CD4-positive, alpha-beta T cell treated with Interferon gamma for 1 hour (primary cell): ENCODE measurements at regions not wholly inside any gene's neighbourhood (a gene's known extent, or its start where the extent isn't known, plus 50 kb on each side); places are given as distances from the start of the nearest gene placed in this dataset.

ENCODE experiments used
- DNase-seq: peaks from one replicate; pipeline ENCODE4 v3.0.0-alpha.2; 2020

DNA sequence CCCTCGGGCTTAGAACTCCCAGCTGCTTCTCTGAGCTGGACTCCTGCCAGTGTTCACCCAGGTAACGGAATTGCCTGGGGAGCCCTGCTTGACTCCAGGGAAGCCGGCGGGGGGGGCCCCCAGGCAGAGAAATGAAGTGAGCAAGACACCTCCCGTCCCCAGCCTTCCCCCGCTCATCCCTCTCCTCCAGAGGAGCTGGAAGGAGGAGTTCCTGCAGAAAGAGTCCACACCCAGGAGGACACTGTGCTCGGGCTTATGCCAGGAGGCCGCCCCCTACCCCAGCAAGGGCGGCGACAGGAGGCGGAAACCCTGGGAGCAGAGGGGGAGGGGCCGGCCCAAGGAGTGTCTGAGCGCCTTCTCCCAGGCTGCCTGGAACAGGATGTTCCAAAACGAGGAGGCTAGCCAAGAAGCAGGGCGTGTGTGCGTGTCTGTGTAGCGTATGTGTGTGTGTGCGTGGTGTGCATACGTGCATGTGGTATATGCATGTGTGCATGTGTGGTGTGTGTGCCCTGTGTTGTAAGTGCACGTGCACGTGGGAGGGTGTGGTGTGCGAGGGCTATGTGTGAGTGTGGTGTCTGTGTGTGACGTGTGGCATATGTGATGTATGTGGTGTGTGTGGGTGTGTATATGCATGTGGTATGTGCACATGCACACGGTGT is 511.3 kb downstream of the SHQ1 start:
- no peak for DNase-seq

DNA sequence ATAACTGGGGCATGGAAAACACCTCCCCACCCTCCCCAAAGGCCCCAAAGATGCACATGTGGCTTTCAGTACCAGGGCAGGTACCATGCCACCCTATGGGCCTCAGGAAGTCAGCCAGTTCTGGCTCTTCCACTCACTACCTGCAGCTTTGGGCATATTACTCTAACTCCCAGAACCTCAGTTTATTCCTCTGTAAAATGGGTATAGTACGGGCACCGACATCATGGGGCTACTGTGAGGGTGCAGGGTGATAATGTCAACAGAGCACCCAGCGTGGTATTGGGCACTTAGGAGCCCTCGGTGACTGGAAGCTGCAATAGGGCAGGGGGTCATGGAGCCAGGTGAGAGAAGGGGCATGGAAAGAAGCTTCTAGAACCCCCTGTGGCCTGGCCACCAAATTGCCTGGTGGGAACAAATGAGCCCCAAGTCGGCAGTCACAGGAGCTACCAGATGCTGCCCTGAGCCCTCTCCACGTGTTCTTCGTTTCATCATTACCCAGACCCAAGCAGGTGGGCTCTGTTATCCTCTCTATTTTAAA is 512.1 kb downstream of the SHQ1 start:
- DNase-seq = no peak

GRCh38 chr3:72335458-72336095 is 512.7 kb downstream of the SHQ1 start:
- no peak for DNase-seq

DNA sequence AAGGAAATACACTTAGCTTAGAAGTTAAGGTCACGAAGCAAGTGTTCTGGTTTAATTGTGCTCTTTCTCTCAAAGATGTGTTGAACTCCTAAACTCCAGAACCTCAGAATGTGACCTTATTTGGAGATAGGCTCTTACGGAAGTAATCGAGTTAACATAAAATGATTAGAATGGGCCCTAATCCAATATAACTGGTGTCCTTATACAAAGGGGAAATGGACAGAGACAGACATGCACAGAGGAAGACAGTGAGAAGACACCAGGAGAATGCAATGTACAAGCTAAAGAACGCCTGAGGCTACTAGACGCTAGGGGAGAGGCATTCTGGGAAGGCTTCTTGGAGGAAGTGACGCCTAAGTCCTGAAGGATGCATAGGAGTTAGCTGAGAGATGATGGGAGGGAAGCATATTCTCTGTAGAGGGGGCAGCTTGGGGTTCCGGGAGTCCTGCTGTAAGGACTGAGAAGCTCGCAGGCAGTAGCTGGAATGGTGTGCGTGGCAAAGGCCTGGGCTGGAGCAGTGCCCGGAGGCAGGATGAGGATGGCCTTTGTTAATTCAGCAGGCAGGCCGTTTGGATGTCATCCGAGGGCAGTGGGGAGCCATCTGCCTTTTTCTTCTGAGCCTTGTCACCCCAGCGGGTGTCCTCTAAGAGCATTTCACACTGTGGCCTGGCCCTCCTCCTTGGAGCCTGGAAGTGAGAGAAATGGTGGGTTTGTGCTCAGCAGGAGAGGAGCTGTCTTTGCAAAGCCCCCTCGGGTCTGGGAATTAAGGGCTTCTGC is 513.4 kb downstream of the SHQ1 start:
- DNase-seq = no peak

- no peak for DNase-seq
Measured at GRCh38 chr3:72332689-72333088, 515.6 kb downstream of the SHQ1 start.

GRCh38 chr3:72332036-72332435 is 516.2 kb downstream of the SHQ1 start:
- DNase-seq = no peak

DNA sequence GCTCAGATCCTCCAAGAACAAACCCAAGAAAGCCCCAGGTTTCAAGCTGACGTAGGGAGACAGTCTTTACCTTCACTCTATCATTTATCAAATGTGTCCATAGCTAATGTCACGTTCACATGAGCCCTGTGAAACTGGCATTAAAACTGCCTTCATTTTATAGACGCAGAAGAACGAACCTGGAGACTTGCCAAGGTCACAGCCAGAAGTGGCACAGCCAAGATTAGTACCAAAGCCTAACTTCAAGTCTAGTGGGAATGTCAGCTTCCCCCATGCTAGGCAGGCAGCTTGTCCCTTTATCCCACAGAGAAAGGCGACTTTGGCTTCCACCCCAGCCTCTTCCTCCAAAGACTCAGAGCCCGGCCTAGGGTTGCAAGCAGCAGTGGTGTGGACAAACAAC is 517.2 kb downstream of the SHQ1 start:
- DNase-seq = no peak

GRCh38 chr3:72329354-72329753 is 518.9 kb downstream of the SHQ1 start:
- no peak for DNase-seq

GRCh38 chr3:72328755-72329277 is 519.4 kb downstream of the SHQ1 start:
- no peak for DNase-seq

- DNase-seq = no peak
Measured at GRCh38 chr3:72327008-72327407, 521.2 kb downstream of the SHQ1 start.

GRCh38 chr3:72324253-72324811 is 523.9 kb downstream of the SHQ1 start:
- DNase-seq = no peak

- no peak for DNase-seq
Measured at GRCh38 chr3:72323773-72324172, 524.5 kb downstream of the SHQ1 start.

DNA sequence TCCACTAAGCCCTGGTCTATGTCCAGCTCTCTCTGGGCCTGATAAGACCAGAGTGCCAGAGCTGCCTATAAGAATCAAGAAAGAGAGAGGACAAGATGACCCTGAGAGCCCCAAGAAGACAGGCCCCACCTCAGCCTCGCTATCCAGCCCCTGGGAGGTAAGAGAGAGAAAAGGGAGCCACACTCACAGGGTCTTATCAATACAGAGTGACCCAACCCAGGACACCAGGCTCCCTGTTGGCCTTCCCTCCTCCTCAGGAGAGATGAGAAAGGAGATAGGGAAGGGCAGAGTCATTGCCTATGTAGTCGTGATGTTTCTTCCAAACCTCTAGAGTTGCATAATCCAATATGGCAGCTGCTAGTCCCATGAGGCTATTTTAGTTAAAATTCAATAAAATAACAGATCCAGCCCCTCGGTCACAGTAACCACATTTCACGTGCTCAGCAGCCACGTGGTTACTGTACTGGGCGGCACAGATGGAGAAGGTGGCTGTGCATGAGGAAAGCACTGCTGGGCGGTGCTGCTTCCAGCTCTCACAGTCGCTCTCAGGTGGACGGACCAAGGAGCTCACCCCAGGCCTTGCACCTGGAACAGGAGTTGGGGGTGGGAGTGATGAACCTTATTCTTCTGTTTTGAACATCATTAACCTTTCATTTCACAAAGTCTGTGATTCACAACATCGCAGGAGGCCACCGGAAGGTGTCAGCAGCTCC is 525.8 kb downstream of the SHQ1 start:
- no peak for DNase-seq

GRCh38 chr3:72320955-72321303 is 527.3 kb downstream of the SHQ1 start:
- DNase-seq = no peak

GRCh38 chr3:72320095-72320954 is 527.9 kb downstream of the SHQ1 start:
- no peak for DNase-seq

DNA sequence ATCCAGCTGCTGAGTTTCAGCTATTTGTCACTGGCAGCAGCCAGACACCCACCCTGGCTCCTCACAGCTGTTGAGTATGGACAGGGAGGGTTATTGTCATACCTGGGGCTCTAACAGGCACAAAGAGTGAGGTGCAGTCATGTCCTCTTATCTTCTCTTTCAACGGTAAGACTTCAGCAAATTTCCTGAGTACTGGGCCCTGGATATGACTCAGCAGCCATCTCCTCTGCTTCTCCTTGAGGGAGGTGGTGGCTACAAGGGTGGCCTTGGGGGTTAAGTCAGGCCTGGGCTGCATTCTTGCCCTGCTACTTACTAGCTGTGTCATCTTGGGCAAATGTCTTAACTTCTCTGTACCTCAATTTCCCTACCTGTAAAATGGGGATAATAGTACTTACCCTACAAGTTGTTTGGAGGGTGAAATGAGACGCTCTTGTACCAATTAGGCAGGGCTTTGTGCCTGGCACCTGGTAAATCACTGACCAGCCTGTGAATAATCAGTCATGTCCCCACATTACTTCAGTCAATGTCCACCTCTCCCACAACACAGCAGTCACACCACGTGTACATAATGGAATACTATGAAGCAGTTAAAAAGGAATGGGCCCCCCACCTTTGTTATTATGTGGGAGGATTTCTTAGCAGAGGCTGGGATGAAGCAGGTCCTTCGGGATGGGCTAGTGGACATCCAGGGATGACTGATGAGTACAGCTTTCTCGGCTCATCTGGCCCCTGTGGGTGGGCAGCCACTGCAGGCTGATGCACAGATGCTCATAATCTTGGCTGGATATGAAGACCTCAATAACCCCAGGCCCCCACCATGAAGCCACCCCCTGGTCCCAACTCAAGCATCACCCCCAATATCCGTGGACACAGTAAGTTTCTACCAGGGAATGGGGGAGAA is 528.8 kb downstream of the SHQ1 start:
- no peak for DNase-seq

- DNase-seq = no peak
Measured at GRCh38 chr3:72318504-72319193, 529.6 kb downstream of the SHQ1 start.

GRCh38 chr3:72317491-72317890 is 530.8 kb downstream of the SHQ1 start:
- DNase-seq = no peak

DNA sequence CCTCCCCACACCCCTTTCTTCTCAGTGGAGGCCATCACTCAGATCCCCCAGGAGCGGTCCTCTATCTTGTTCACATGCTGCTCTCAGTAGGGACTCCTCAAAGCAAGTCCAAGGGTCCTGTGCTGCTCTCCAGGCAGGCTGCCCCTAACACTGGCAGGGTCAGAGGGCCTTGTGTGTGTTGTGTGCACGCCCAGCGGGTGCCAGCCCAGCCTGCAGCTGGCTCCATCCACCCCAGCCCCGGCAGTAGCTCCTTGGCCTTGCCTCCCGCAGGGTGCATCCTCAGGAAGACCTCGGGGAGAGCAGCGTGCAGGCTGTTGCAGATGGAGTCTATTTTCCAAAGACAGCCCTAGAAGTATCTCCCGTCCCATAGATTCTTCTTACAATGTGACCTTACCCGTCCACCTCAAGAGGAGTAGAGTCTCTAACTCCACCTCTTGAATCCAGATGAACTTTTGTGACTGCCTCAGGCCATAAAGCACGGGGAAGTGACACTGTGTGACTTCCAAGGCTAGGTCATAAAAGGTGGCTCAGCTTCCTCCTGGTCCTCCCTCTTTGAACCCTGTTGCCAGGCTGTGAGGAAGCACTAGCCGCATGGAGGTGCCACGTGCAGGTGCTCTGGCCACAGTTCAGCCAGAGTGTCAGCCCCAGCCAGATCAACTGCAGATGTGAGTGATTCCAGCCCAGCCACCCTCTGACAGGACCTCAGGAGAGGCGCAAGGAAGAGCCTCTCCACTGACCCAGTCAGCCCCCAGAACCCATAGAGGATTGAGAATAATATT is 531.6 kb downstream of the SHQ1 start:
- no peak for DNase-seq
